Astrocyte (in vitro differentiated cells and primary cell): ENCODE measurements at regions not wholly inside any gene's neighbourhood (a gene's known extent, or its start where the extent isn't known, plus 50 kb on each side); places are given as distances from the start of the nearest gene placed in this dataset.

Experiments used
- EZH2 ChIP-seq: IDR thresholded peaks from 2 replicates; pipeline ENCODE4 v1.6.1; 2012; ENCODE audit warnings: mild to moderate bottlenecking, low read length, inconsistent platforms; ENCODE audit not compliant: insufficient read depth
- TF ChIP-seq, protein P1 (sequence below): IDR thresholded peaks from 2 replicates; pipeline ENCODE4 v1.5.1; 2011; ENCODE audit warnings: low read depth, mild to moderate bottlenecking, inconsistent platforms, low read length, moderate library complexity; ENCODE audit not compliant: insufficient read depth

DNA sequence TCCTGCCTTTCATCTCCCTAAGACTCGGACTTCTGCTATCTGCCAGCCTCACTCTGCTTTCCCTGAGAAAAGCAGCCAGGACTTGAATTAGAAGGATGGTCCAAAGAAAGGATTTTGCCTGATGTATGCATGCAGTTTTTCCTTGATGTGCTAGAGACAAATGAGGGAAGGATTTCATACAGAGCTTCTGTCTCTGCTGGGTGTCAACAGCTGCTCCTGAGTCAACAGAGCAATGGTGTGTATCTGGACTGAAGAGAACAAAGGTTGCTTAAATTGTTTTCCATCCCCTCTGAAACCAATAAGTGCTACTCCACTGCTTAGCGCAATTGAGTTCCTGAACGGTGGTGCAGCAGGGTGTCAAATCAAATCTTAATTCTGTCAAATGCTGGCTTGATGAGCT is 680.6 kb upstream of the C16orf82 start:
- TF ChIP-seq, protein P1, sequence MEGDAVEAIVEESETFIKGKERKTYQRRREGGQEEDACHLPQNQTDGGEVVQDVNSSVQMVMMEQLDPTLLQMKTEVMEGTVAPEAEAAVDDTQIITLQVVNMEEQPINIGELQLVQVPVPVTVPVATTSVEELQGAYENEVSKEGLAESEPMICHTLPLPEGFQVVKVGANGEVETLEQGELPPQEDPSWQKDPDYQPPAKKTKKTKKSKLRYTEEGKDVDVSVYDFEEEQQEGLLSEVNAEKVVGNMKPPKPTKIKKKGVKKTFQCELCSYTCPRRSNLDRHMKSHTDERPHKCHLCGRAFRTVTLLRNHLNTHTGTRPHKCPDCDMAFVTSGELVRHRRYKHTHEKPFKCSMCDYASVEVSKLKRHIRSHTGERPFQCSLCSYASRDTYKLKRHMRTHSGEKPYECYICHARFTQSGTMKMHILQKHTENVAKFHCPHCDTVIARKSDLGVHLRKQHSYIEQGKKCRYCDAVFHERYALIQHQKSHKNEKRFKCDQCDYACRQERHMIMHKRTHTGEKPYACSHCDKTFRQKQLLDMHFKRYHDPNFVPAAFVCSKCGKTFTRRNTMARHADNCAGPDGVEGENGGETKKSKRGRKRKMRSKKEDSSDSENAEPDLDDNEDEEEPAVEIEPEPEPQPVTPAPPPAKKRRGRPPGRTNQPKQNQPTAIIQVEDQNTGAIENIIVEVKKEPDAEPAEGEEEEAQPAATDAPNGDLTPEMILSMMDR: no peak
- TF ChIP-seq EZH2: no peak
